GM21447 (cell line): ENCODE measurements at regions not wholly inside any gene's neighbourhood (a gene's known extent, or its start where the extent isn't known, plus 50 kb on each side); places are given as distances from the start of the nearest gene placed in this dataset.

Source experiments
- ATAC-seq: cut with Tn5 transposase; IDR thresholded peaks from one replicate; pipeline ENCODE4 v1.9.1; 2021; ENCODE audit not compliant: unreplicated experiment

- ATAC-seq = no peak
These were observed 57.4 kb upstream of the LGALSL start for GRCh38 chr2:64396551-64396950.

- ATAC-seq = no peak
These were observed 55.3 kb upstream of the LGALSL start for GRCh38 chr2:64398516-64399129.

- ATAC-seq = no peak
These were observed 54.4 kb upstream of the LGALSL start for GRCh38 chr2:64399521-64399920.

- ATAC-seq = no peak
These were observed 53.7 kb upstream of the LGALSL start for GRCh38 chr2:64400105-64400728.

GRCh38 chr2:64400733-64401528 lies 53.0 kb upstream of the LGALSL start:
- no peak for ATAC-seq

- no peak for ATAC-seq
These were observed 52.5 kb upstream of the LGALSL start for GRCh38 chr2:64401529-64401880.

- no peak for ATAC-seq
These were observed 51.1 kb upstream of the LGALSL start for GRCh38 chr2:64402876-64403275.

GRCh38 chr2:64403426-64403825 lies 50.5 kb upstream of the LGALSL start:
- no peak for ATAC-seq

GRCh38 chr2:64404002-64404731 lies 49.8 kb upstream of the LGALSL start:
- ATAC-seq = no peak
